ENCODE measurements at regions not wholly inside any gene's neighbourhood (a gene's known extent, or its start where the extent isn't known, plus 50 kb on each side); places are given as distances from the start of the nearest gene placed in this dataset.

- DNase-seq, result no peak
Observed at GRCh38 chr5:74131250-74131649, 505.3 kb downstream of the ARHGEF28 start.

- DNase-seq, result peak in 7 of 51 donors; percentile 1 to 41 (median 13)
Observed at GRCh38 chr5:74130155-74130897, 504.3 kb downstream of the ARHGEF28 start.

DNA sequence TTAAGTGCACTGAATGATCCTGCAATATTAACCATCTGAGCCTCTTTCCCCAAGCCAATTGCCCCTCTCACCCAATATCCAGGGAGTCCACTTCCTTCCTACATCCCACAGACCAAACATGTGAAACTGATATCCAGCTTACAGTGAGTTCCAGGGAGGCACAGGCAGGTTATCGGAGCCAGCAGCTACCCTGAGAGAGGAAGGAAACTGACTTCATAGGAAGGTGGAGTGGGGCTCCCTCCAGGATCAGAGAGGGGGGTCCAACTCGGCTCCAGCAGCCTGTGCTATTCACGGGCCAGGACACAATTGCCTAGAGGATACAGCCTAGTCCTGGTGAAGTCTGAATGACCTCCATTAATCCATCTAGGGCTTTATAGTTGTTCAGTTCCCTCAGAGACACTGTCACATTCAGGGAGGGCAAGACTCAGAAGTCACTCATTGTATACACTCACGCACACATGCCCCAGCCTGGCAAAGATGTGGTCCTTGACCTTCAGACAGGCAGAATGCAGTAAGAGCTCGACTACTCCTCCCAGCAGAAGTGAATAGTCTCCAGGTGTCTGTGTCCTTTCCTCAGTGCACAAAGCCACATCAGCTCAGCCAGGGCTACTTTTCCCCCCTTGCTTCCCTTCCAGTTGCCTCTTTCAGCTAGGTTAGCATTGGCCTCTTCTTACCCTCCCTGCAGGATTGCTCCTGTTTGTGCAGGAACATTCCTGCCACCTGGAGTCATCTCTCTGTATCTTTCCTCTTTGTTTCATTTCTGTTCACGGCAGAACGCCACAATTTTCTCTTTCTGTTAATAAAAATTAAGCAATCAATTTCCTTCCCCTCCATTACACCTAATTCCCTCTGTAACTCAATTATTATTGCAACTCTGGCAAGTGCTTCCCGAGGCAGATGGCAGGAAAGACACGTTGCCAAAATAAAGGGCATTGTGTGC lies 501.7 kb downstream of the ARHGEF28 start:
- DNase-seq, result peak in 4 of 51 donors; percentile 3 to 29 (median 14)

- no peak for DNase-seq
Observed at GRCh38 chr5:74126294-74126693, 500.3 kb downstream of the ARHGEF28 start.

DNA sequence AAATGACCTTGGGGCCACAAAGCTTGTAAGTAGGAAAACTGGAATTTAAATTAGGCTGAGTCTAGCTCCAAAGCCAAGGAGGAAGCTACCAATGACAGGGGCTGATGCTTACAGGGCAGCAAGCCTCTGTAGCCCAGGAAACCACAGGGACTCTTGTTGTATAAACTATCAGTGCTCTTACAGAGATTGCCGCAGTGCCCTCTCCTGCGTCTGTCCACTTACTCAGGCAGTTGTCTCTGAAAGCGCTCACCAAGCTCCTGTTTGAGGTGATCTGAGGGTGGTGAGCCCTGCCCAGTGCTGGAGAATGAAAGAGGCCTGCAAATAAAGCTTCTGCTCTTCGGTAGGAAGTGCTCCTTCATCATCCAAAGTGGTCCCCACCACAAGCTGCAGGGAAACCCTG lies 498.8 kb downstream of the ARHGEF28 start:
- no peak for DNase-seq

DNA sequence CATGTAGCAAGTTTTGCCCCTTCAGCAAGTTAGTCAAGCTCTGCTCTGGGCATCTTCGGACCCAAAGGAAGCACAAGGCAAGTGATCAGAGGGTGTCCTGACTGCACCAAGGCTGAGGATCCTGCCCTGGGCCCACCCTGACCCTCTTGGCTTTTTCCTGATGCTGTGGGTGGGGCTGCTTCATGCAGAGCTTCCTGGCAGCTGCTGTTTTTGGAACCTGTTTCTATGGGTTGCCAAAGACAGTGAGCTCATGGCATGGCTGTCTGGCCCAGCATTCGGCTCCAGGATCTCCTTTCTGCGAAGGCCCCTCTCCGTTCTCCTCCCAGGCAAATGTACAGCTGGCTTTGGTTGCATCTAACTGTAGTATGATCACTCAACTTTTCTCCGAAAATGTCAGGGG lies 497.9 kb downstream of the ARHGEF28 start:
- no peak for DNase-seq

- DNase-seq, result no peak
Observed at GRCh38 chr5:74122979-74123590, 497.1 kb downstream of the ARHGEF28 start.

GRCh38 chr5:74122175-74122574 lies 496.2 kb downstream of the ARHGEF28 start:
- no peak for DNase-seq

GRCh38 chr5:74120585-74120984 lies 494.6 kb downstream of the ARHGEF28 start:
- no peak for DNase-seq

DNA sequence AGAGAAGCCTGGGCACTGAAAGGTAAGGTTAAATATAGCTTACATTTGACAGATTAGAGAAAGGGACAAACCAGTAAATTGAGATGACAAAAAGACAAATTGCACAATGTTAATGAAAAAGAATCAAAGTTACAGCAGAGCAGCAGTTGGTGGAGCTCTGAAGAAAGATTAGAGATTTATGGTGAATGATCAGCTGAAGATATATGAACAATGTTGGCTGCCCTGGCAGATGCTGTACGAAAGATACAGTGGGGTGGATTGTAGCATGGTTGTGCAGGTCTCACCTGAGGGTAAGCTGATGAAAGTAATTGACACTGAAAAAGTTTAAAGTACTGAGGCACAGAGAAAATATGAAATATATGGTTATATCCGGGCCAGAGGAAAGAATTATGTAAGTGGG lies 492.1 kb downstream of the ARHGEF28 start:
- DNase-seq, result no peak

- DNase-seq, result no peak
Observed at GRCh38 chr5:74116984-74117383, 491.0 kb downstream of the ARHGEF28 start.

- DNase-seq, result no peak
Observed at GRCh38 chr5:74116266-74116665, 490.3 kb downstream of the ARHGEF28 start.

DNA sequence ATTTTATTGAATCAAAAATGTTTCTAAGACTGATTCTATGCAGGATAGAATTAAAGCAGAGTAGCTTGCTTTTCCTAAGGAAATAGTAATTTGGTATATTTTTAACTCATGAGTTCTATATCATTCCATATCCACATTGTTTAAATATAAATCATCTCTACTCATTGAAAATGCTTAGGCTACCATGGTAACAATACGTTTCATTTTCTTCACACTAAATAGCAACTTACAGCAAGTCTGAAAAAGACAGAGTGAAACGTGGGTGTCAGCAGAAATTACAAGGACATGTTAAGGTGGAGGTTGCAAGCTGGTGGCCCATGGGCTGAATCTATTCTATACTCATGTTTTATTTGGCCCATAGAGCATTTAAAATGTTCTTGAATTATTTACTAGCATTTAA lies 487.9 kb downstream of the ARHGEF28 start:
- no peak for DNase-seq

- DNase-seq, result no peak
Observed at GRCh38 chr5:74113196-74113540, 487.2 kb downstream of the ARHGEF28 start.

DNA sequence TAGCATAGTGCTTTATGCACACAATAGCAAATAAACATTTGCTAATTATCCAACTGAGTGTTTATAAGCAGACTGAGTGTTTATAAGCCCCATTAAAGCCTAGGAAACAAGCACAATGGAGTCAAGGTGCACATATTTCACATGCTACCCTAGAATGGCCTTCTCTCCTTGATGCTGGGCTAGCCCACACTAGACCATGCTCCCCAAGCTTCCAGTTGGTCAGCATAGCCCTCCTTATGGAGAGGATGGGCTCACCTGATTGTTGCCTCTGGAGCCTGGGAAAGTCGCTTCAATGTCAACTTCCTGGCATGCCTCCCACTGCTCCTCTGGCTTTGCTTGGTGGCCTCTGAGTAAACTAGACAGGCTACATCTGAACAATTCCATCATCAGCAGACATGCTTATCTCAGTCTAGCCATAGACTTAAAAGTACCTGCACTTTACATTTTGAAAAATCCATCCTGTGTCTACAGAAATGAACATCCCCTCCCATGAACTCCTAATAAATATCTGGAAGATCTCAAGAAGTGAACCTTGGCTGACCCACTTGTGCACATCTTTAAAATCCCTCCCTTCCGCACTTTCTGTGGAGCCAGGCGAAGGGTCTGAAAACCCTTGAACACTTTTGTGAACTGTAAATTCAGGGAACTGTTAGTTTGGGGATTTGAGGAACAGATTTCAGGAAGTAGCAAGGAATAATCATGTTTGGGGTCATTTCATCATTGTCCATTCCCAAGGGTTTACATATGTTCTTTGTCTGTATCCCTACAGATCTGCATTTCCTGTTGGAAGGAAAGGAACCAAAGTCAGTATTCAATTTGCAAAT lies 486.6 kb downstream of the ARHGEF28 start:
- DNase-seq, result no peak

DNA sequence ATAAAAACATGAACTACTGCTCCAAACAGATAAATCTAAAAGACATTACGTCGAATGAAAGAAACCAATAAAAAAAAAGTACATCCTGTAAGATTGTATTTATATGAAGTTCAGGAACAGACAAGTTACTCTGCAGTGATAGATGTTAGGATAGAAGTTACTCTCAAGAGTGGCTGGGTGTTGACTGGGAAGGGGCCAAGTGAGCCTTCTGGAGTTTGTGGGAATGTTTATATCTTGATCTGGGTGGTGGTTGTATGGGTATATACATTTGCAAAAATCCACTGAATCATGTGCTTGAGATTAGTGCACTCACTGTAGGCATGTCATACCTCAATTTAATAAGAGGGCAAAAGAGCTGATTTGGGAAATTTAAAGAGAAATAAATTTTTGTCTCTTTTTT lies 485.8 kb downstream of the ARHGEF28 start:
- DNase-seq, result no peak

- DNase-seq, result no peak
Observed at GRCh38 chr5:74109344-74109743, 483.3 kb downstream of the ARHGEF28 start.

DNA sequence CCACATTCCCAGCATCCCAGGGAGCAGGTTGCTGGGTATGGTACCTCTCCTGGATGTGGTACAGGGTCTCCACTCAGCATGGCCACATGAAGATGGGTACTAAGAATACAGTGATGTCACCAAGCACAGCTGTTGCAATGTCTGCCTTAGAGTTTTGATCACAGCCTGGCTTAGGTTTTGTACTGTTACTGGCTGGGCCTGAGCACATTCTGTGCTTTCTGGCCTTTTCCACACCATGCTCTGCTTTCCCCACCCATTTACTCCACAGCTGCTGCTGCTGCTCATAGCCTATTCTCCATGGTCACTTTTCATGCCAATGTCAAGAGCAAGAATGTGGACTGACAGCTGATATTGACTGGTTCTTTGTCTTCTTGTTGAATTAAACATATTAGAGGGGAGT lies 481.9 kb downstream of the ARHGEF28 start:
- DNase-seq, result no peak

DNA sequence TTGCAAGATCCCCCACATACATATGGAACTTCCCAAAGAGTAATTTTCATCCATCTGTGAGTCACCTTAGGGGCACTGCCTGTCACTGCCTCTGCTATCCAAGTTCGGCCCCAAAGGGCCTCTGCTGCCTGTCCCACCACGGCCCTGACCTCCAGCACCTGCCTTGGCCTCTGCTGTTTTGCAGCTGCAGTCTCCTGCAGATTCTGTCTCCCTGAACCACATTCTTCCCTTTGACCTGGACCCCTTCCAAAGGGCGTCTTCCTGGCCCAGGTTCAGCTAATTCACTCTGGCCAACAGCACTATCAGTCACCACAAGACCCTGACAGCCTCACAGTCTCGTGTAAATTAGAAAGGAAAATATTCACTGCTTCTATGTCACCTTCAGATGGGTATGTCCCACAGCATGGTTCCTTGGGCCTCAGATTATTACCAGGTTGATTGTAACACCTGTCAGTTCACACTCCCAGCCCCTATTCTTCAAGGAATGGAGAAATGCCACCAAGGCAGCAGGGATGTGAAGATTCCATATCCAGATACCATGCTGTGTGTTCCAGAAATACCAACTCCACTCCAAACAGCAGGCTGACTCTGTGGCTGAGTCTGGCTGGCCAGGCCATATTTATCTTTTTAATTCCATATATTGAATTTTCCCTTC lies 479.3 kb downstream of the ARHGEF28 start:
- DNase-seq, result no peak

DNA sequence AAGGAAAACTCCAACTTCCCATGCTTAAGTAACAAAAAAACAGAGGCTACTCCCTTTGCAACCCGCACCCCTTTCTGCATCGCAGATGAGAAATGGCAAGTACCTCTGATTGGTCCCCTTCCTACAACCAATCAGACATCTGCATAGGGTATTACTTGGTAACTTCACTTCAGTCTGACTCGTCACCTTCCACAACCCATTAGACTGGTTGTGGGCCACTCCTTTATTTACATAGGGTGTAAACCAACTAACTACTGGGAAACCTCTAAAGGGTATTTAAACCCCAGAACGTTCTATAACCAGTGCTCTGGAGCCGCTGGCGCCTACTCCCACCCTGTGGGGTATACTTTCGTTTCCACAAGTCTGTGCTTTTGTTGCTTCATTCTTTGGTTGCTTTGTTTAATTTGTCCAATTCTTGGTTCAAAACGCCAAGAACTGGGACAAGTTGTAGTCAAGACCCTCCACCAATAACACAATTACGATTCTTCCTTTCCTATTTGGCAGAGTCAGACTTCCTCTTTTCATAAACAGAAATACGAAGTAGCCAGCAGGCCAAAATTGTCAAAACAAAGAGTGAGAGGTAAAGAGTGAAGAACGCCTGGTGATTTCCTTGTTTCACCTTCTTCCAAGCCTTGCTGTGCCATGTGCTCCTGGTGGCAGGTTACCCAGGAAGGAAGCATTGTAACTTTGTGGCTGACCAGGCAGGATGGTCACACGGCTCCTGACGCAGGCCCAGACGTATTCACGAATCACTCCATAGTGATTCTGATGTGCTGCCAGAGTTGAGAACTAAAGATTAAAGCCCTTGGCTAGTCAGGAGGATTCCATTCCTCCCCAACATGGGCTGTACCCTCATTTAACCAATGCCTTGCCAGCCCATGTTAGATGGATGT lies 477.4 kb downstream of the ARHGEF28 start:
- no peak for DNase-seq

Data from hypothalamus (tissue), 51 donors.